ENCODE measurements at regions not wholly inside any gene's neighbourhood (a gene's known extent, or its start where the extent isn't known, plus 50 kb on each side); places are given as distances from the start of the nearest gene placed in this dataset.

DNA sequence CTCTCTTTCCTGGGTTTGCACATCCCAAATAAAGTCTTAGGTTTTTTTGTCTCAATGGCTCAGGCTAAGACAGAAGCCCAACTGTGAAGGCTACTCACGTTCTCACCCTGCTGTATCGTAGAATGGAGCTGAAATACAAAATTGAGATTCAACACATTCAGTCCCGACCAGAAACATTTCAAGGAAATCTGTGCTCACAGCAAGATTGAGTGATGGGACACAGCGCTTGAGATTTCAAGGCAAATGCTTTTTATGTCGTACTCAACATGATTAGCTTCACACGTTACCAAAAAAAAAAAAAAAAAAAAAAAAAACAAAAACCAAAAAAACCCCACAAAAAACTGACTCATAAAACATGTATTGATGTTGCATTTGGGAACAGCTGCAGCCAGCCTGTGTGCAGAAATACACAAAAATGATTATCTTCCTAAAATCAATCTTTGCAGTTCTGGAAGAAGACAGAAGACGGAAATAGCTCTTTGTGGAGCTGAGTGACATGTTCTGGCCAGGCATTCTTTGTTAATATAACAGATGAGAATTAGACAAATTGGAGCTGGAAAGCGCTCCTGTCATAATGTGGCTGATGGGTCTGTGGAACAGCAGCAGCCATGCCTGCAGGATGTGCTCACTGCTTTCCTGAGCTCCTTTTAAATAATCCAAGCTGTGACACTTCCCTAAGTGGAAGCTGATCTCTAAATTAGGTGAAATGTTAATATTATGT lies 453.2 kb downstream of the LPIN1 start:
- DNase-seq (ENCODE audit: low read depth): no peak
- Histone ChIP-seq H3K4me3 (ENCODE audit: low read depth, low read length) (no peak overlapping the region), H3K27me3 (ENCODE audit: control insufficient read depth, insufficient read depth, low read length) (no peaks in the 10 kb centered on the region), H3K36me3 (ENCODE audit: control insufficient read depth, insufficient read depth, low read length) (no peaks in the 10 kb centered on the region)
- TF ChIP-seq, protein P1, sequence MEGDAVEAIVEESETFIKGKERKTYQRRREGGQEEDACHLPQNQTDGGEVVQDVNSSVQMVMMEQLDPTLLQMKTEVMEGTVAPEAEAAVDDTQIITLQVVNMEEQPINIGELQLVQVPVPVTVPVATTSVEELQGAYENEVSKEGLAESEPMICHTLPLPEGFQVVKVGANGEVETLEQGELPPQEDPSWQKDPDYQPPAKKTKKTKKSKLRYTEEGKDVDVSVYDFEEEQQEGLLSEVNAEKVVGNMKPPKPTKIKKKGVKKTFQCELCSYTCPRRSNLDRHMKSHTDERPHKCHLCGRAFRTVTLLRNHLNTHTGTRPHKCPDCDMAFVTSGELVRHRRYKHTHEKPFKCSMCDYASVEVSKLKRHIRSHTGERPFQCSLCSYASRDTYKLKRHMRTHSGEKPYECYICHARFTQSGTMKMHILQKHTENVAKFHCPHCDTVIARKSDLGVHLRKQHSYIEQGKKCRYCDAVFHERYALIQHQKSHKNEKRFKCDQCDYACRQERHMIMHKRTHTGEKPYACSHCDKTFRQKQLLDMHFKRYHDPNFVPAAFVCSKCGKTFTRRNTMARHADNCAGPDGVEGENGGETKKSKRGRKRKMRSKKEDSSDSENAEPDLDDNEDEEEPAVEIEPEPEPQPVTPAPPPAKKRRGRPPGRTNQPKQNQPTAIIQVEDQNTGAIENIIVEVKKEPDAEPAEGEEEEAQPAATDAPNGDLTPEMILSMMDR (IDR thresholded peaks at IDR 0.05; ENCODE audit: insufficient read depth, low read length, poor library complexity, severe bottlenecking): no peak

DNA sequence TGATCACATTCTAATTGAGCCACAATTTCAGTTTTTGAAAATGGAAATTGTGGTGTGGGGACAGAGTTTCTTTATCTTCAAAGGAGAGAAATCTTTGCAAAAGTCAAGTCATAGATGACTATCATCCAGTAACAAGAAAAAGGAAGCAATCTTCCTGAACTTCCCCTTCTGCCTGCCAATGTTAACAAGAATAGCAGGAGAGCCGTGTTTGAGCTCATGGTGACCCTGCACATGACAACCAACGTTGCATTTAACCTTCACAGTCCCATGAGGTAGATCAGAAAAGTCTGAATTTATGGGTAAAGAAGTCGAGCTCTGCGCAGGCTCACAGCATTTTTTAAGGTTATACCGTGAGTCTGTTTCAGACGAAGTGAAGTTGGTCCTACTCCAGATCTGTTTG lies 454.9 kb downstream of the LPIN1 start:
- no peak for DNase-seq (ENCODE audit: low read depth)
- TF ChIP-seq, protein P1 (IDR thresholded peaks at IDR 0.05; ENCODE audit: insufficient read depth, low read length, poor library complexity, severe bottlenecking): no peak
- no peaks in the 10 kb centered on the region for H3K27me3 ChIP-seq (ENCODE audit: control insufficient read depth, insufficient read depth, low read length)
- H3K36me3 ChIP-seq (ENCODE audit: control insufficient read depth, insufficient read depth, low read length): no peaks in the 10 kb centered on the region
- no peak overlapping the region for H3K4me3 ChIP-seq (ENCODE audit: low read depth, low read length)

DNA sequence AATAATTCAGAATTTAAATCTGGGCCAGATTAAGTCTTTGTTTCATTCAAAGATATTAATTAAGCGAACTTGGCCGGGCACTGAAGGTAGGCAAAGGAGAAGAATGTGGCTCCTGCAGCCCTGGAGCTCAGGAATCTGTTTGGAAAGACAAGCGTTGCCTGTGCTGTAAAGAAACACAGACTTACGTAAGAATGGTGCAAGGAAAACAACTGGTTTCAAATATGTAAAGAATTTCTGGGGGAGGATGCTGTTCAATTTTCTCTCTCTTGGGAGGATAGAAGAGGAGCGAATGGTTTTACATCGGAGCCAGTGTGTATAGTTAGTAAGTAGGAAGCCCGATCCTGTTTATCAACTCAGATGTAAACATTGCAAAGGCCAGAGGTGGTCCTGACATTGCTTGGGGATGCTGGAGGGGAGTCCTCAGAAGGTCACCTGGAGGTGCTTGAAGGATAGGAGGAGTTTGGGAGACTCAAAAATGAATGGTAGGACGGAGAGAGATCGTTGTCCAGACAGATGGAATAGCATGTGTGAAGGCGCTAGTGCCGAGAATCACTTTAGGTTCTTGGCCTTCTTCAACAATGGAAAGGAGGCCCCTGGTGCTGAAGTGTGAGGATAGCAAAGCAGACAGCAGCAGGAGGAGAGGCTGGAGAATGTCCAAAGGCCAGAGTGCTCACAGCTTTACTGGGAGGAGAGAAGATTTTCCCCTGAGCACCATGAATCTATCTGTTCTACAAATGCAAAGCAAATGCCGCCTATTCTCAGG lies 456.1 kb downstream of the LPIN1 start:
- no peaks in the 10 kb centered on the region for H3K36me3 ChIP-seq (ENCODE audit: control insufficient read depth, insufficient read depth, low read length)
- no peaks in the 10 kb centered on the region for H3K27me3 ChIP-seq (ENCODE audit: control insufficient read depth, insufficient read depth, low read length)
- DNase-seq (ENCODE audit: low read depth): peak; percentile 2
- H3K4me3 ChIP-seq (ENCODE audit: low read depth, low read length): no peak overlapping the region
- TF ChIP-seq, protein P1 (IDR thresholded peaks at IDR 0.05; ENCODE audit: insufficient read depth, low read length, poor library complexity, severe bottlenecking): no peak

DNA sequence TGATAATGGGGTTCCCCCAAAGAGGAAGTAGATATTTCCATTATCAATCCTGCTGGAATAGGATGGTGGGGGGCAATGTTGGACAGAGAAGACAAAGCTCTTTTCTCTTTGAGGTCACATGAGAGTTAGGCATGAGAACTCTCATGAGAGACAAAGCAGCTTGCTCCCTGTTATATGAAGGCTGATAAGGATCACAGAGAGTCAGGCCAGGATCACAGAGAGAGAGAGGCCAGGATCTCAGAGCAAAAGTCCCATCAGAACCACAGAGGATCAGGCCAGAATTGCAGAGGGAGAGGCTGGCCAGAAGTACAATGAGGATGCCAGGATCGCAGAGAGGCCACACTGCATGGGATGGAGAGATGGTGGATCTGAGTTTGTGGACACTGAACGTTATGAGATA lies 457.1 kb downstream of the LPIN1 start:
- Histone ChIP-seq H3K27me3 (ENCODE audit: control insufficient read depth, insufficient read depth, low read length) (no peaks in the 10 kb centered on the region), H3K4me3 (ENCODE audit: low read depth, low read length) (no peak overlapping the region), H3K36me3 (ENCODE audit: control insufficient read depth, insufficient read depth, low read length) (no peaks in the 10 kb centered on the region)
- DNase-seq (ENCODE audit: low read depth): no peak
- TF ChIP-seq, protein P1 (IDR thresholded peaks at IDR 0.05; ENCODE audit: insufficient read depth, low read length, poor library complexity, severe bottlenecking): no peak

DNA sequence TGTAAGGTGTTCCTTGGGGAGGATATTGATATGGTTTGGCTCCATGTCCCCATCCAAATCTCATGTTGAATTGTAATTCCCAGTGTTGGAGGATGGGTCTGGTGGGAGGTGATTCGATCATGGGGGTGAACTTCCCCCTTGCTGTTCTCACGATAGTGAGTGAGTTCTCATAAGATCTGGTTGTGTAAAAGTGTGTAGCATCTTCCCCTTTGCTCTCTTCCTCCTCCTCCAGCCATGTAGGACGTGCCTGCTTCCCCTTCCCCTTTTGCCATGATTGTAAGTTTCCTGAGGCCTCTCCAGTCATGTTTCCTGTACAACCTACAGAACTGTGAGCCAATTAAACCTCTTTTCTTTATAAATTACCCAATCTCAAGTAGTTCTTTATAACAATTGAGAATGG lies 458.7 kb downstream of the LPIN1 start:
- Histone ChIP-seq H3K27me3 (ENCODE audit: control insufficient read depth, insufficient read depth, low read length) (no peaks in the 10 kb centered on the region), H3K36me3 (ENCODE audit: control insufficient read depth, insufficient read depth, low read length) (no peaks in the 10 kb centered on the region), H3K4me3 (ENCODE audit: low read depth, low read length) (no peak overlapping the region)
- no peak for DNase-seq (ENCODE audit: low read depth)
- TF ChIP-seq, protein P1 (IDR thresholded peaks at IDR 0.05; ENCODE audit: insufficient read depth, low read length, poor library complexity, severe bottlenecking): no peak
